HG03457 (cell line): ENCODE measurements at regions not wholly inside any gene's neighbourhood (a gene's known extent, or its start where the extent isn't known, plus 50 kb on each side); places are given as distances from the start of the nearest gene placed in this dataset.
A peak's percentile ranks its signal among the peaks of the same experiment; 100 is the strongest.

Experiments
- ATAC-seq: cut with Tn5 transposase; IDR thresholded peaks from one replicate; pipeline ENCODE4 v1.9.1; 2021; ENCODE audit warnings: moderate number of reproducible peaks; ENCODE audit not compliant: unreplicated experiment

DNA sequence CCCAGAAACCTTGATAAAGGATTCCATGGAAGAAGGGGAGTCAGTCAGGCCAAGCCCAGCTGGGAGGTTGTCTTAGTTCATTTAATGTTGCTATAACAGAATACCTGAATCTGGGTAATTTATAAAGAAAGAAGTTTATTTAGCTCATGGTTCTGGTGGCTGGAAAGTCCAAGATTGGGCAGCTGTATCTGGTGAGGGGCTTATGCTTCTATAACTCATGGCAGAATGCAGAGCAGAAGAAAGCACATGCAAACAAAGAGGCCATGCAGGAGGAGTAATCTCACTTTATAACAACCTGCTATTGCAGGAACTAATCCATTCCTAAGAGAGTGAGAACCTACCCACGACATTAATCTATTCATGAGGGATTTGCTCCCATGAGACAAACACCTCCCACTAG, 54.2 kb upstream of the ANKRD1 start:
- no peak for ATAC-seq

DNA sequence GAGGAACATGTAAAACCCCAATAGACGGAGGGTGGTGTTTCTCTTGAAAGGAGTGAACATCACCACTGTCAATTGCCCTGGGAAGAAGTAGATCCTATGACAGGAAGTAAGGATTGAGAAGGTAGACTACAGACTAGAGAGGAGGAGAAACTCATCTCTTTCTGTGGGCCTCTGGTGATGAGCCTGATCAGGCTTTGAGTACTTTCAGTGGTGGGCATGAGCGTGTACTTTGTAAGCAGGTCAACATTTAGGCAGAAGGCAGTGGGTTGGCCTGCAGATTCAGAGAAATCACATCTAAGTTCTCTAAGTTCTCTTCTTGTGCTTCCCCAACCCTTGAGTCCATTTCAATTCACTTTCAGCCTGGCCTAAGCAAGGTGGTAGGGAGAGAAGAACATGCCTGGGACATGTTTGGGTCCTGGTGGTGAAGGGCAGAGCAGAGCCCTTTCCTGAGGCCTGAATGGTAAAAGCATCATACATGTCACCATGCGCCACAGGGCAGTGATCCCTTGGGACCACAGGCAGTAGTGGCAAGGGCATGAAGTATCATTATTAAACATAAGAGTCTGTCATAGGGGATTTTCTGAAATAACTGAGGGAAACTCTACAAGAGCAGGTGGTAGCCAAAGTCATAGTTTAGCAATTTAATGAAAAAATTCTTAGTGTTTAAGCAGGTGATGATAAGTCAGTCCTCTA, 56.4 kb upstream of the ANKRD1 start:
- peak; percentile 74 for ATAC-seq

DNA sequence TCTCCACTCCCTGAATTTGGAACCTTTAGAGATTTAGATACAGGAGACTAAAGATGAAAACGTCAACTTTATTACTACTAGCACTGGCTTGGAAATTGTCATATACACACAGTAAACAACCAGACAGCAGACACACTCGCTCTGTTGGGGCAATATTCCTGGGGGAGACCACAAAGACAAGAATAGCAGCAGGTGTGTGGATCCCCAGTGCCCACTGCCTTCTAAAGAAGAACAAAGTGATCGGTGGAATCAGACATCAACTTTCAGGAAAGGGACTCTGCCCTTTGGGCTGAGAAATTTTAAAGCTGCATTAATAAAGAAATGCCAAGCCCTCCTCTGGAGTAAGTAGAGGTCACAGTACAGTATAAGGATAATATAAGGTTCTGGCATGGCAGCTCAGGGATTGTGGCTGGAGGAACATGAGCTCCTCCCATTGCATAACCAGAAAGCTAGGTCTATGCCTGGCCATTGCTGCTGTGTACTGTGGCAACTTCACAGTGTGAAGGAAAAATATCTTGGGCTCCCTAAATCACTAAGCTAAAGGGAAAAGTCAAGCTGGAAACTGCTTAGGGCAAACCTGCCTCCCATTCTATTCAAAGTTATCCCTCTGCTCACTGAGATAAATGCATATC, 57.1 kb upstream of the ANKRD1 start:
- no peak for ATAC-seq

DNA sequence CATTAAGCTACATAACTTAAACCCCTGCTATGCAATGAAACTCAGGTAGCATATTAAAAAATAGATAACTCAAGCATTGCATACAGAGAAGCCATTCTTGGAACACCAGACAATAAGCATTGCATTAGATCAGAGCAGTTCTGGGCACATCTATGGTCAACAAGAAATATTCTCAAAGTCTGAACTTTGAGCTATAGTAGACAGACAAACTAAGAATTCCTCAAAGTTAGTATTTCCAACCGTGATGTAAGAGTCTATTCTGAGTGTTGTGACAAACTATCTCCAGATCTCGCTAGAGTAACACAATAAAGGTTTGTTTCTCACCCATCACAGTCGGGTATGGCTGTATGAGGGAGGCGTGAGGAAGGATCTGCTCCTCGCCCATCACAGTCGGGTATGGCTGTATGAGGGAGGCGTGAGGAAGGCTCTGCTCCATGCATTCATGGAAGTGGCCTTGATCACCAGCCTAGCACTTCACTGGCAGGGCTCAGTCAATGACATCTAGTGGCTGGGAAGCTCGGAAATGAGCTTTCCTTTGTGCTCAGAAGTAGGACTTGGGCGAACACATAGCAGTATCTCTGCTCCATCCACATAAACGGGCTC, 61.6 kb upstream of the ANKRD1 start:
- ATAC-seq: no peak

DNA sequence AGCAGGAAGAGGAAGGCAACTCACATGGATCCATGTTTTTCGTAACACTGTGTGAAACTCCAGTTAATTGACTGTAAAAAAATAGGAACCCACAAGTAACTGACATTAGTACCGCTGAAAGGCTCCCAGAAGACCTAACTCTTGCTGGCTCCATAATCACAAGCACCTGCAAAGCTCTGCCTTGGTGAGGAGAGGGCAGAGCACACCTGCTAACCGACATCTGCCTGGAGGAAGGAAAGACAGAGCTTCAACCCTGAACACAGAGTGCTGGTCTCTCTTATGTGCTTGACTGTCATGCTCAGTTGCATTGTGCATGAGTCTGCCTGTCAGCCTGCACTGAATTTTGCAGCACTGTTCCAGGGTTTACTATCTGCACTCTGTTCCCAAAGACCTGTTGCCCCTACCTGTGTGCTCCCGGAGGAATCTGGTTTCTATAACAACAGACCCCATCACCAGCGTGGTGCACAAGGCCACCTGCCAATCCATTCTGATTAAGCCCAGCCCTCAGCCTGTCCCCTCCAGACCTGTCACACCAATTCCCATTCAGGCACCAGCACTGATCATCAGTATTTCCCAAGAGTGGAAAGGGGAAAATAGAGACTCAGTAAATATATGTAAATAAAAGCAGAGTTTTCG, 63.1 kb upstream of the ANKRD1 start:
- no peak for ATAC-seq

DNA sequence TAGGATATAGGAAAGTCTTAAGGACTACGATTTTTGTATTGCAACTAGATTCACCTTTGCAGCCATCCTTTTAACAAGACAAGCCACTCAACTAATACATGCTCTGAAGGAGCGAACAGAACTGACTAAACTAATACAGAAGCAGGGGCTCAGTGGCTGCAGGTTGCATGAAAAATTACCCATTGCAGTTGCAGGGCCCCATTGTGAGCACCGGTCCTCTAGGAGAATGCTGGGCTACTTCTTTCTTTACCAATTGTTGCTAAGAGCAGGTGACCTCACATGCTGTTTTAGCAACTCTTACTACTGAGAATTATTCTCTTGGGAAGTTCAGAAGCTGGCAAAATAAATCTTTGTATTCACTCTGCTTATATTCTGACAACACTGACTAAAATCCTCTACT, 64.0 kb upstream of the ANKRD1 start:
- no peak for ATAC-seq

DNA sequence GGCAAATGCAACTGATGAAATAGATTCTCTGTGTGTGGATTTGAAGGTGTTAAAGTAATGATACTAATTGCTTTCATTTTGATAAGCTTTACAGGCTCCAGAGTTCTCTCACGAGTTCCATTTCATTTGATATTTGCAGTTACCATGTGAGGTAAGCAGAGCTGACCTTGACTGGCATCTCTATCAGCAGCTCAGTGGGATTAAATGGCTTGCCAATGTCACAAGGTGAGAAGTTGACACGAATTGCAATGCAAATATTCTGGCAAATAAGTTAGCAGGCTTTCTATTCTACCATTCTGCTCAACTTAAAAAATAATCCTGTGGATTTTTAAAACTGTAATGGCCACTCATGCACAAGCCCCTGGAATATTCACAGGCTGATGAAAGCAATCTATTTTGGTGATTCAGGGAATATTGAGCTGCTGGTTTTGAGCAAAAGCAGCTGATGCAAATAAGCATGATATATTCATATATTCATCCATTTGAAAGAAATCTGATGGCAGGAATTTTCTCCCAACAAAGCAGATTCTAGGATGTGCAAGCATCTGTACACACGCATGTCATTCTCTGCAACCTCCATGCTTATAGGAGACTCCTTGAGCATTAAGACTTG, 64.5 kb upstream of the ANKRD1 start:
- no peak for ATAC-seq

DNA sequence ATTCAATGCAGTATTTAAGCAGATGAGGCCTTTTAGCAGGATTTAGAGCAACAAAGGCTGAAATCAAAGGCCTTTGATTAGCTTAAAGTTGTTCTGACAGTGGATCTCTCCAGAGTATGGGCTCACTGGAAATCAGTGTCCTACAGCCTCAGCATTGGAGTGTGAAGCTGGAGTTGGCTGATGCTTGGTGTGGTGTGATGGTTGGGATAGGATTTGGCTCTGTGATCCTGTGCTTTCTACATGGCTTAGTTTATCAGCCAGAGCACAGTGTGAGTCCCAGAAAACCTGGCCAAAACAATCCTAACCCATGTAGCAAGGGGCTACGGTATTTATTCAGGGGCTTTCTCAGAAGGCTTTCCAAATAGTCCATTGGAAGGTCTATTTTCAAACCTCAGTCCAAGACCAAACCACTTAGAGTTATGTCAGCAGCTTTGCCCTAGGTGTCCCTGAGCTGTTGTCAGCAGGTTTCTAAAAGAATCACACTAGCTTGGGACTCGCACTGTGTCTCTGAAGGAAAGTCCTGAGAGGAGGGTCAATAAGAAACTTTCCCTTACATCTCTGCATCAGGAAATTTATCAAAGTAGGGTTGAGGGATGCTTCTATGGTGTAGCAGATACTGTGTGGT, 65.4 kb upstream of the ANKRD1 start:
- no peak for ATAC-seq

DNA sequence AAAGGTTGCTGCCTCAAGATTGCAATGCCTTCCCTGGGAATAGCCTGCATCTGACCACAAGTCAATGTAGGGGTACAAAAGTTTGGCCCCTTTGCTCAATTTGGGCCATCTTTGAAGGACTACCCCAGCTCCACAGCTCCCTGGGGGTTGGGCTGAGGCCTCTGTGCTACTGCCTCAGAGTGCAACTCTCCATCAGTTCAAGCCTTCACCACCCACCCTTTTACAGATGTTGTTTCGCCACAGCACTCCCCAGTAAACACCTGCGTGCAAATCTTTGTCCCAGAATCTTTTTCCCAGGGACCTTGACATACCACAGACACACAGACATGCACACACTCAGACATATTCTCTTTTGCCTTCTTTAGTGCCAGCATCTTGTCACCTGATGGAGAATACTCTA, 66.0 kb upstream of the ANKRD1 start:
- no peak for ATAC-seq

DNA sequence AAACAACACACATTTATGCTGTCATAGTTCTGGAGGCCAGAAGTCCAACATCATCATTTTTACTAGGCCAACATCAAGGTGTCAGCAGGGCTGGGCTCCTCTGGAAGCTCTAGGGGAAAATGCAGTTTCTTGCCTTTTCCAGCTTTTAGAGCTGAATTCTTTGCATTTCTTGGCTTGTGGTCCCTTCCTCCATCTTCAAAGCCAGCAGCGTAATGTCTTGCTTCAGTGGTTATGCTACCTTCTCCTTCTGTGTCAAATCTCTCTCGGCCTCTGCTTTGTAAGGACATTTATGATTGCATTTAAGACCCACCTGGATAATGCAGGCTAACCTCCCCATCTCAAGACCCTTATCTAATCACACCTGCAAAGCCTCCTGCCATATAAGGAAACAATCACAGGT, 66.5 kb upstream of the ANKRD1 start:
- no peak for ATAC-seq

DNA sequence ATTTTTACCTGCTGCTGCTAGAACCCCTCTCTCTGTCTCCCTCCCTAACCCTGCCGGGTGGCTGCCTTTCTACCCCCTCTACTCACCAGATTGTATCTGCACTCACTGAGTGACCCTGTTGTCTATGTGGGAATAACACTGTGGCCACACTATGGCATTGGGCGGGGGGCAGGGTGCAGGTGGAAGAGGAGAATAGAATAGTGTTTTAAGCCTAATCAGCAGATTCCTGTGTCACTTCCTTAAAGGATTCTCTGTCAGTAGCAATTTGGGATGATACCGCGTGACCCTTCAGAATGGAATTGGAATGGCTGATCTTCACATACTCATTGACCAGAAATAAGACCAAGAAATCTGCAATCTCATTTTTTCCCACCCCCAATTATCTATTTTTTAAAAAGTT, 67.1 kb upstream of the ANKRD1 start:
- ATAC-seq: no peak

DNA sequence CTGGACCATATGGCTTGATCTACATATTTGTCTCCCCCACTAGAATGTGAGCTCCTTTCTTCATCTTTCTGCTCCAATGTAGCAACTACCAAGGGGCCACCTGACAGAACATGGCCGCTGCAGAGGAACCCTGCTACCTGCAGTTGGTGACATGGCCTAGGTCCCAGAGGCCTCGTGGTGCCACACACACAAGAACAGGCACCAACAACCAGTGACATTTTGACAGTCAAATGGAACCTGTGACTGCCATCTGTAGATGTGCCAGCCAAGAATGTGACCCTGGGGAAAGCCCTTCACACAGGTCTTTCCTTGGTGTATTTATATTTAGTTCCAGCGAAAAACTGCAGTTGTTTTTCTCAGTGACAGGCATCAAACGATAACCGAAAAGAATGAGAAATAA, 67.9 kb upstream of the ANKRD1 start:
- no peak for ATAC-seq

DNA sequence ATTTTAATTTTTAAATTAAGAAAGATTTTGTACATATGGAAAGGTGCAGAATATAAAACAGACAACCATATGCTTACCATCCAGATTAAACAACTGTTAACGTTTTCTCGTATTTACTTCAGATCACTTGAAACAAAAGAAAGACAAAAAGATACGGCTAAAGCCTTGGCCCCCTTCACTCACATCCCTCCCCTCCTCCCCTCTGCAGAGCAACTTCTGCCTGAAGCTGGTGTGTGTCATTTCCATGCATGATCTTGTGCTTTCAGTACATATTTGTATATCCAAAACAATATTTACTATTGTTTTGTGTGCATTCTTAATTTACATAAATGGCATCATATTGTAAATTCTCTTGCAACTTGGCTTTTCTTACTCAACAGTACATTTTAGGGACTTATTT, 68.5 kb upstream of the ANKRD1 start:
- no peak for ATAC-seq

DNA sequence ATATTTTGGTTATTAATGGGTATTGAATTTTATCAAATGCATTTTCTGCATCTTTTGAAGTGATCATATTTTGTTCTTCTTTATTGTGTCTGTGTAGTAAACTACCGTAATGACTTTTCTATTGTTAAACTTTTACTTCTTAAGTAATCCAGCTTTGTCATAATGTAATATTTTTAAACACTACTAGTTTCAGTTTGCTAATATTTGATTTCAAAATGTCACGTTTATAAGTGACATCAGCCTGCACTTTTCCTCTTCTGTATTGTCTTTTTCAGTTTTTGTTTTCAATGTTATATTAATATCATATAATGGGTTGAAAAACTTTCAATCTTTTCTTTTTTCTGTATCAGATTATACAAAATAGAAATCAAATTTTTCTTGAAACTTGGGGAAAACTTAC, 71.6 kb upstream of the ANKRD1 start:
- ATAC-seq: no peak

DNA sequence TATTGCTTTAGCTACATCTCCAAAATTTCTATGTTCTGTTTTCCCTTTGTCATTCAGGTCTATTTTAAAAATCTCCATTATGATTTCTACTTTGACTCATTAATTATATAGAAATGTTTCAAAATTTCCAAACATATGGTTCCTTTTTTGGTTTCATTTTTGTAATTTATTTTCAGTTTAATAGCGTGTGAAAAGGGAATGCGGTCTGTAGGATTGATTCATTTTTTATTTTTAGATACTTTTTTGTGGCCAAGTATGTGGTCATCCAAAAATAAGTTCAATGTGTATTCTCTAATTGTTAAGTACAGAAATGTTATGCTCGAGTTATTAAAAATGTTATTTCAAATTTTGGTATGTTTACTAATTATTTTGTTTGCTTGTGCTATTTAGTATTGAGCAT, 72.5 kb upstream of the ANKRD1 start:
- ATAC-seq: peak; percentile 40

DNA sequence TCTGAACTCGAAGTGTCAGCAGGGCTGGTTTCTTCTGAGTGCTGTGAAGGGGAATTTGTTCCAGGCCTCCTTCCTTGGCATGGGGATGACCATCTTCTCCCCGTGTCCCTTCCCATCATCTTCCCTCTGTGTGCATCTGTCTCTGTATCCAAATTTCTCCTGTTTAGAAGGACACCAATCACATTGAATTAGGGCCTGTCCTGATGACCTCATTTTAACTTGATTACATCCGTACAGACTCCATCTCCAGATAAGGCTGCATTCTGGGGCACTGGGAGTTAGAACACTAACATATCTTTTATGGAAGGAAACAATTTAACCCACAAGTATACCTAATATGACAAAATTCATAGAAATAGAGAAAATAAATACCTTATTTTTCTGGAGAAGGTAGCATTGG, 76.8 kb upstream of the ANKRD1 start:
- no peak for ATAC-seq

DNA sequence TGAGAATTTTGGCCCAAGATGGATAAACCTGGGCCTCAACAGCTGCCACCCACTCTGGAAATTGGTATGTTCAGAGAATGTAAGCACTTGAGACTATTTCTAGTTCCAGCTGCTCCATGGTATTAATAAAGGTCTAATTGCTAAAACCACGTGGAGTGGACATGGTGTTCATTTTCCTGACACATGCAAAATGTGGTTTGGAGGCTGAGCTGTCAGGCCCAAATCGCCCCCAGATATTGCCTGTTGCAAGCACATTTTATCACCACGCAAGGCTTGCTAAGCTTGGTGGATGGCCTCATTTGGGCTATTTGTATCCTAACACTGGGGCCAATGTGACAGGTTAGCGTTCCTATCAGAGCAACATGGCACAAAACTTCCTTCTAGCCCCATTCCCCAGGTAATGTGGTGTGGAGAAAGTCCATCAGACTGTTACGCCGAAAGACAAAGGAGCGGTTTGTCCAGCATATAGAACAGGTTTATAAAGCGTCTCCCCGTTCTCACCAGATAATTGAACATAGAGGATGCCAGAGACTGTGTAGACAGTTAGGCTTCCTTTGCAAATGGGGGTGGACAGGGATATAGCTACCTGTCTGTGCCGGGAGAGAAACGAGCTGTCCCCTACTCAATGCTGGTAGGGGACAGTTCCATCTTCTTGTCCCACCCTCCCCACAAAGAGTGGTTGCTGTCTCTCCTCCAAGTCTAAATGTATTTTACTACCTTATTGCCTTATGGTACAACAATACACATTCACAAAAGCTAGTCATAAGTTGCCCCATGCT, 78.0 kb upstream of the ANKRD1 start:
- peak; percentile 17 for ATAC-seq

DNA sequence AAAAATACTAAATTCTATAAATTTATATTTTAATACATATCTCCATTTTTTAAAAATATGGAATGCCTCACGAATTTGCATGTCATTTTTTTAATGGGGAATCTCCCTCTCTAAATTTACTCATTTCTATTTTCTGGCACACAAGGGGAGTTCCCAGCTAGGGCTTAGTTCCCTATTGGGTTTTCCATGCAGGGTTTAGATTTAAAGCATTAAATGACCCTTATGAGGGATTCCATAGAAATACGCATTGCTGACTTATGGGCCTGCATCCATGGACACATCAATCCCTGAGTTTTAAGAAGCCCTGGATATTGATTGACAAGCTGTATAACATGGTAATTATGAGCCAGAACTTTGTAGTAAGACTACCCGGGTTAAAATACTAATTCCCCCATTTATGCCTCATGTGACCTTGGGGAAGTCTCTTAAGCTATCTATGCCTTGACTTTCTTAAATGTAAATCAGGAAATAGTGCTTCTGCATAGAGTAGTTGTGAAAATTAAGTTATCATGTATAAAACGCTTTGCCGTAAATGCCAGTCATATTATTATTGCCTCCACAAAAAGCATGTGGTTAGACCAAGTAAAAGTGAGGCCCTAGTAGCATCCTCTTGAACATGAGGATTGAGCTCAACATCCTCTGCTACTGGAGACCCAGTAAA, 78.8 kb upstream of the ANKRD1 start:
- ATAC-seq: peak; percentile 51

DNA sequence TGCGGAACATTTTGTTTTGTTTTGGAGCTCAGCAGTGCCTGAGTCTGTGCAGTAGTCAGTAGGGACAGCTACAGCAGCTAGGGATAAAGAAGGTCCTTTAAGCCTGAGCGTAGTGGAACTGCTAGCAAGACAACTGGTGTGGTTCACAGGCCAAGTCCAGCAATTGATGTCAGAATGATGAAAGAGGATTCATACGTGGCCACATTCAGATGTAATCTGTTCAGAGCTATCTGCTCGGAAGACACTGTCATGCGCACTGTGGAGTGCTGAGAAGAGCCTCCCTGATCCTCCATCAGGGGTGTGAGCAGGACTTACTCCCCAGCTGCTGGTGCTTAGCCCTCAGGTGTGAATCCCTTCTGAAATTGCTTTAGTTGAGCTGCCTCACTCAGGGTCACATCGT, 79.6 kb upstream of the ANKRD1 start:
- no peak for ATAC-seq

DNA sequence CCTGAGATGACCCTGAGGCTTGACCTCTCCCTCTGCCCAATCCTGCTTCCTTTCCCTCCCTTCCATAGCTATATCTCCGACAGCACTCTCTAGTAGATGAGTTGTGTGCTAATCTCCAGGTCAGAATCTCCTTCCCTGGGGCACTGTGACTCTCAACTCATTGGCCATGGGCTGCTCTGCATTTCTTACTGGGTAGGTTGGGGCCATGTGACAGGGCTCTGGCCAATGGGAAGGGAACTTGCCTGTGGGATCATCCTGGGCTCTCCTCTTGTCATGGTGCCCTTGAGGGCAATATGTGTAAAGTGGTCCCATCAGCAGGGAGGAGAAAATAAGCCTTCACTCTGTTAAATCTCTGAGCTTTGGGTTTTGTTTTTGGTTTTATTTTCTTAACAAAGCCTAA, 80.1 kb upstream of the ANKRD1 start:
- ATAC-seq: no peak
